NCI-H69 (cell line): ENCODE measurements at regions not wholly inside any gene's neighbourhood (a gene's known extent, or its start where the extent isn't known, plus 50 kb on each side); places are given as distances from the start of the nearest gene placed in this dataset.
"Not testable (repeated sequence)": the region's sequence is repeated elsewhere in the genome, so short reads cannot be mapped to it uniquely, and the experiment has no call there.

Experiments used
- DNase-seq: peaks from one replicate; lab custom pipeline; 2025; lab: John Stamatoyannopoulos, UW

DNA sequence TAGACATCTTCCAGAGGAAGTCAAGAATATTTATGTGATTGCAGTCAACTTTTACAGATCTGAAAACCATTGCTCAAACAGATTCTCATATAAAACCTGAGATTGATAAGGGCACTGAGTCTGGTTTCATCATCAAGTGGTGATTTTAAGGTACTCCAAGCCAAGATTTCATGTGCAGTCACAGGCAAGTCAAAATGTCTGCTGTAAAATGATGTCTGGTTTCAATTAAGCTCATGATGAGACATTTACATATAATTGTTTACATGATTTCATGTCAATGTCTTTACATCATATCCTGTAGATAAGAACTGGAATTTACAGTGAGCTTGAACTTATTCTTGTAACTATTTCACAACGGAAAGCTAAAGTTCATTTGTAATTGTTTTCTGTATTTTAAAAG, 1215.5 kb downstream of the ROBO2 start:
- DNase-seq: peak; percentile 2

DNA sequence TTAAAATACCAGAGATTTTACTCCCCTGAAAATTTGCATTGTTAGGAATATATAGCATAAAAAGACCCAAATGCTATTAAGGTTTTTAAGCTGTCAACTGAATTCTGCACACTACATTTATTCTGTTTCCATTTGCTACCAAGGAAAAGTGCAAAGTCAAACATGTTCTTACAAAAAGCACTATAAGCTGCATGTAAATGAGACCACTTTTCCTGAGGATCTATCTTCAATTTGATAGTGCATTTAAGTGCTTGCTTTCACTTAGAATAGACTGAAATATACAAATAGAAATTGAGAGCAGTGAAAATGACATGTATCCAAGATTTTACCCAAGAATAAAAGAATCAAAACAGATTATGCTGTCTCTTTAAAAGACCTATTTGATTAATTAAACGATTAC, 1216.2 kb downstream of the ROBO2 start:
- DNase-seq: no peak

DNA sequence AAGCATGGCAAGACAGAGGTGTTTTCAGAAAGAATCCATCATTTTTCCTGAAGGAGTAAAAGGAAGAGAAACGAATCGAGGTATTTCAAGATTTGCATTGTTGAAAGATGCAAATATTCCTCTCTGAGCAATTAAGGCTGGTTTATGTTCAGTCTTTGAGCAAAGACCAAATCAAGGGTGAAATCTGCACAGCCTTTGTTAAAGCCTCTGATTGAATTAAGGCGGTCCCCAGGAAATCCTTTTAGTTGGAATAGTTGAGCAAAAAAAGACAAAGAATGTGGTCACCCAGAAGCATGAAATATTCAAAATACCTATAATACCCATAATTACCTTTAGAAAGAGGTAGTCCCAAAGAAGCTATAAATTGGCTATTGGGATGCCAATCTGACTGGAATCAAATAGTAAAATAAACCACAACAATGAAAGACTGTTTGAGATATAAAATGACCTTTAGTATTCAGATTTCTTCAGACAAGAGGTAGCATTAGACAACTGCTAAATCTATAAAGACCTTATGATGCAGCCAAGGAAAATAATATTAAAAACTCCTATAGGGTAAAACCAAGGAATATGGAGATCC, 1218.1 kb downstream of the ROBO2 start:
- no peak for DNase-seq

DNA sequence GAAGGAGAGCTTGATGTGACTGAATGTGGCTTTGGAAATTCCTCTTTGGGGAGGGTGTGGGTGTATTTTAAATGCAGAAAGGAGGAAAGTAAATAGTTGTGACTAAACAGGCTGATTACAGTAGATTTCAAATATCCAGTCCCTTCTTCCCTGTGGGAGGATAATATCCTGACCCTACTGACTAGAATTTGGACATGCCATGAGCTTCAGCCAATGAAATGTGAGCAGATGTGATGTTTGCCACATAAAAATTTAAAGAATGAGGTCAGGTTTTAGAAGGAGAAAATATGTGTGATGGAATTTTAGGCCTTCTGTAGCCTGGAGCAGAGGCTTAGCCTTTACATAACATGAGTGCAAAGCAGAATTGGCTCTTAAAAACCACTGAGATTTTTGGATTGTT, 1218.9 kb downstream of the ROBO2 start:
- DNase-seq: no peak

DNA sequence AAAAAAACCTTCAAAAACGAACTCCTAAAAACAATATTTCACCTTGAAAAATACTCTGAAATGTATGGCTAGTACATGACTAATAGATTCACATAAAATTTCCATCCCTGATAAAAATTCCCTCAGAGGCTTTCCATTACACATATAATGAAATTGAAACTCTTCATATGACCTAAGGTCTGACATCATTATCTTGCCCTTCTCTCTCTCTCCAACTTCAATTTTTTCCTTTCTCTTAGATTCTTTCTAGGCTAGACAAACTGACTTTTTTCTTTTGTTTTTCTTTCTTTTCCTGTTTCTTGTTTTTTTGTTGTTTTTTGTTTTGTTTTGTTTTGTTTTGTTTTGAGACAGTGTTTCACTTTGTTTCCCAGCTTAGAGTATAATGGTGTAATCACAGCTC, 1220.5 kb downstream of the ROBO2 start:
- DNase-seq: no peak

DNA sequence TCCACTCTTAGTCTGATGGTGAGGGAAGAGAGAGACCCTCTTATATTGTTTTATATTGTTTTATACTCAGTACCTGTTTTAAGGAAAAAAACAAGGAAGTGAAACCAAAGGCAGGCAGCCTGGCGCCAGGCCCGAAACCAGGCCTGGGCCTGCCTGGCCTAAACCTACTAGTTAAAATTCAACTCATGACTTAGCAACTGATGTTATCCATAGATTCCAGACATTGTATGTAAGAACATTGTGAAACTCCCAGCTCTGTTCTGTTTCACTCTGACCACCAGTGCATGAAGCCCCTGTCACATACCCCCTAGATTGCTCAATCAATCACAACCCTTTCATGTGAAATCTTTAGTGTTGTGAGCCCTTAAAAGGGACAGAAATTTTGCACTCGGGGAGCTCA, 1226.7 kb downstream of the ROBO2 start:
- DNase-seq: not testable (repeated sequence)

DNA sequence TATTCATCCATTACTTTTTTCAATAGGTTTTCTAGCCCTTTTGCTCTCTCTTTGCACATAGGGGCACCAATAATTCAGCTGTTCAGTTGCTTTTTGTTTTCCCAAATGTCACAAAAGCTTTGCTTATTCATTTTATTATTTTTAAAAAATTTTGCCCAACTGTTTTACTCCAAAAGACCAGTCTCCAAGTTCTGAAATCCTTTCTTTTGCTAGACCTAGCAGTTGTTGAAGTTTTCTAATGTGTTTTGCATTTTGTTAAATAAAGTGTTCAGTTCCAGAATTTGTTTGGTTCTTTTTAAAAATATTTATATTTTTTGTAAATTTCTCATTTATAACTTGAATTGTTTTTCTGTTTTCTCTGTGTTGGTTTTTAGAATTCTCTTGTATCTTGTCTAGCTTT, 1227.3 kb downstream of the ROBO2 start:
- DNase-seq: no peak

DNA sequence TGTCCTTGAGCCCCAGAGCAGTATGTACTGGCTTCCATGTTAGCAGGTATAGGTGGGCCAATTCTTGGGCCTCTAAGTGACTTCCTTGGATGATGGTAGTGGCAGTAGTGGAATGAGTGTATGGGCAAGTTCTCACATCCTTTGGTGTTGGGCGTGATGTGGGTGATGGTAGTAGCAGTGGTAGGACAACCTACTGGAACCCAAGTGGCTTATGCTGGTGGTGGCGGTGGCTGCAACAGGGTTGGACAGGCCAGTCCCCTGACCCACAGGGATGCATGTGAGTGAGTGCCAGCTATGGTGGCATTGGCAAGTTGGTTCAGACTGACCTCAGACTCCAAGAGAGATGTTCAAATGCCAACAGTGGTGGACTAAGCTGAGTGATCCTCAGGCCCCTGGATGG, 1228.2 kb downstream of the ROBO2 start:
- no peak for DNase-seq

DNA sequence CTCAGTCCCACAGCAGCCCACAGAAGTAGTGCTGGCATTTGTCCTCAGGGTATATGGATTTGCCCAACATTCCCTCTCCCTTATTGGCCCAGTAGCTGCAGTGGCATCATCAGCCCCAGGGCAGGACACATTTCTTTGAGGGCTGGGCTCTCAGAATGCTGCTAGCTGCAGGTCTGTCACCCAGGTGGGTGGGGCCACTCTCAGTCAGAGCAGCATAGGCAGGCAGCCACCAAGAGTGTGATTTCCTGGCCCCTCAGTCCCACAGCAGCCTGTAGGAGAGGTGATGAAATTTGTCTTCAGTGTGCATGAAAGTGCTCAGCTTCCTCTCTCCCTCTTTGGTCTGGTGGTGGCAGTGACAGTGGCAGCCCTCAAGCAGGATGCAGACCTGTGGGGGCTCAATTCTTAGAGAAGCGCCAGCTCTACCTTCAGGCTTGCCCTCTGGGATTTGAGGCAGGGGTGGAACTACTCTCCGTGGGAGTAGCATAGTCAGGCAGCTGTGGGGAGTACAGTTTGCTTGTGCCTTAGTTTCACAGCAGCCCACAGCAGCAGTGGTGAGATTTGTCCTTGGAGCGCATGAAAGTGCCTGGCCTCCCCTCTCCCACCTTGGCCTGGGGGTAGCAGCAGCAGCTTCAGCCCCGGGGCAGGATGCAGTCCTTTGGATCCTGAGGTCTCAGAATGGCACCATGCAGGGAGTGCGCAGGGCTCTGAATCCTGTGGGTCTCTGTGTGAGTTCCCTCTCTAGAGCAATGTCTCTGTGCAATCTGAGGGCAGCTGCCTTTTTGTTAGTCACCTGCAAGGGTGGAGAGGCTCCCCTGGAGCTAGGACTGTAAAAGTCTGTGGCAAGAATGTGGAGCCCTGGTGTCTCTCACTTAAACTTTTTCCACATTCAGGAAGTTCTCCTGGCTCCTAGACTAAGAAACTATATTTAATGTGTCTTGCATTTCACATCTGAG, 1229.1 kb downstream of the ROBO2 start:
- DNase-seq: no peak

DNA sequence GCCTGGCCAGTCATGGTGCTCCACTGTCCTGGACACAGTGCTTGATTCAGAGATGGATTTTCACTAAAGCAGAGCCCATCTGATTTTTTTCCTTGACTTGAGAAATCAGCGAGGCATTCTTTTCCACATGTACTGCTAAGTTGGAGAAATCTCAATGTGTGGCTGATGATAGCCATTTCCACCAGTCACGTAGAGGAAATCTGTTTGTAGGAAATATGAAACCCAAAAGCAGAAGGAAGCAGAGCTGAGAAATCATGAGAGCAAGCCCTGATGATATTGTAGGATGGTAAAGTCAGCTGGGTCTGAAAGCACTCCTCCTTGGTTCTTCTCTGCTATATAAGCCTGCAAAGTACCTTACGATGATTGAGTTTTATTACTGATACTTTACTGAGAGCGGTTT, 1233.4 kb downstream of the ROBO2 start:
- DNase-seq: no peak

DNA sequence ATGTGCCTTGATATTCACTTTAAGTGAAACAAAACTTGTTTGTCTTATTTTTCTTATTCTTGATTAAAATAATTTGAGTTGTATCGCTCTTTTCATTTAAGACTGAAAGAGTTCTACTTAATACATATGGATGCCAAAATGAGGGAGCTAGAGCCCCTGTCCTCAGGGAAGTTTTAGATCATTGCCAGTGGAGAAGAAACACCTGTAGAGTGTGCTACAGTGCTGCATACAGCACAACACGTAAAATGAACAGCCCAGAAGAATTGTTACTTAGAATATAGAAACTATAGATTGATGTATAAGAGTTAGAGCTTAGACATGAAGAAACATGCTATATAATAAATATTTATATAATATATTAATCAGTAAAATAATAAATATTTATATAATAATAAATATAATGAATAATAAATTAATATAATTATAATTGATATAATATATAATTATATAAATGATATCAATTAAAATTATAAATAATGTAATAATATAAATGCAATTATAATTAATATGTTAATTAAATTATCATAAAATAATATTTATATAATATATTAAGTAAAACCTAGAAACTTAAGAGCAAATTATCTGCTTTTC, 1234.7 kb downstream of the ROBO2 start:
- DNase-seq: peak; percentile 18

DNA sequence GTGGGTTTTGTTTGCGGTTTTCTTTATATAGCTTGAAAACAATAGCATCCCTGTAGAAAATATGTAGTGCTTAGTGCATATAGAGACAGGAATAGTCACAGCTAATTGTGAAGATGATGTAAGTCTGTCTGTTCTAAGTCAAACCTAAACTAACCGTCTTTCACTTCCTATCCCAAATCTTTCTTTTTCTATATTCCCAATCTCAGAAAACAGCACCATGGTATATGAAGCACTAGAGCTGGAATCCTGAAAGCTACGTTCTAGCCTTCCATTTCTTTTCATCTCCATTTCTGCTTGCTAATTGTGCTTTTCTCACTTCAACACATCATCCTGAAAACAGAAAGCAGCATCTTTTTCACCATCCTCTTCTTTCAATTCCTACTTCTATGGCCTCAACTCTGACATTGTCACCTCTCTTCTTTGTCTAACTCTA, 1235.5 kb downstream of the ROBO2 start:
- DNase-seq: no peak

DNA sequence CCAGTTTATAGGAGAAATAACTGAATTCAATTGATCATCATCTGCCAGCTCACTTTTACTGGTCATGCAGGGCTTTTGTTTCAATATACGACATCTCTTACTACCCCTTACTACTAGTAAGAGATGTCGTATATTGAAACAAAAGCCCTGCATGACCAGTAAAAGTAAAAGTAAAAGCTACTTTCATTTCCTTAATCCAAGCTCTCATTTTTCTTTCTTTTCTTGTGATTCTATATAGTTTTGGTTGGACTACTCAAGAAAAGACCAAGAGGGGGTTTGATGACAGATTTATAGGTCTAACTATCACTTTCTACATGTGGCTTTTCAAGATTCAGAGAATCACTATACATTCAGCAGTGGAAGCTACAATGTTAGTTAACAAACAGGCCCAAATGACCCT, 1237.3 kb downstream of the ROBO2 start:
- no peak for DNase-seq

DNA sequence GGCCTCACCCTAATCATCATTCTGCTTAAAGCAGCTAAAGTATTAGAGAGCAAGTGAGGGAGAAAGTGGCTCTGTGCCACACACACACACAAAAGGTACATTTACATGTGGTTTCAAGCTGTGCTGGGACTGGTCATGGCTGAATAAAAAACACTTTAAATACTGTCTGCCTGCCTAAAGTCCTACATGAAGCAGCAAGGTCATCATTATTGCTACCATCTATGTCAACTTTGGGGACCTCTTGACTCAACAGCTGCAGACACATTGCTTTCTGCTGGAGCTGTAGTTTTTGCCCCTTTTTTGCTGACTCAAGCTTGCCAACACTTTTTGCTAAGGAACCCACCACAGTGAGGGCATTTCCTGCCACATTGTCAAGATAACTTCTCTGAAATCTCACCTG, 1237.9 kb downstream of the ROBO2 start:
- peak; percentile 59 for DNase-seq

DNA sequence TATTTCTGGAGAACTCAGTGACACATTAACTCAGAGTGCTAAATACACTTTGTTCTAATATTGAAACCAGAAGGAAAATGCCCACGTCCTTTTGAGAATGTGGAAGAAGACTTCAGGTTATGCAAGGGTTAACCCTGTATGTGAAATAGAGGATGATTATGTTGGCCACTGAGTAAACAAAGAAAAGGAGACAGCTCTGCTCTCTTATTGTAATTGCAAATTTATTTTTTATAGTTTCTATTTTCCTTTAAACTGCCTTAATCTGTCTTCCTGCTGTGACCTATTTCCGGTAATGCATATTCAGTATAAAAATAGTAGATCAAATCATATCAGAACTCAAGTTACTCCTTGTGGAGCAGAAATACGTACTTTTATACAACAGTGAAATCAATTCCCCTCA, 1239.2 kb downstream of the ROBO2 start:
- no peak for DNase-seq

DNA sequence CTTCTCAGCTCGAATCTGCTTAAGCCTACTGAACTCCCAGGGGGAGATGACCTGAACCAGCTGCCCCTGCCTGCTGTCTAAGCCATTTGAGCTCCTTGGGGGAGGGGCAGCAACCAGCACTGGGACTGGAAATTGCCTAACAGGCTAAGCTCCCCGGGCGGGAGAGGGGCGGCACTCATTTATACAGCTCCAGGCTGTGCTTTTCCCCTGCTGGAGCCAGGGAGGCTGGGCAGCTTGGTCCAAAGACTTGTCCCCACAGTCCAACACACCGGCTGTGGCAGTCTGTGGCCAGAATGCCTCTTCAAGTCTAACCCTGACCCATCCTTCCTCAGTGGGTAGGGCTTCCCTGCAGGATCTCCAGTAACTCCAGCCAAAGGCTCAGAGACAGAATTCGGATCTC, 1241.5 kb downstream of the ROBO2 start:
- no peak for DNase-seq

DNA sequence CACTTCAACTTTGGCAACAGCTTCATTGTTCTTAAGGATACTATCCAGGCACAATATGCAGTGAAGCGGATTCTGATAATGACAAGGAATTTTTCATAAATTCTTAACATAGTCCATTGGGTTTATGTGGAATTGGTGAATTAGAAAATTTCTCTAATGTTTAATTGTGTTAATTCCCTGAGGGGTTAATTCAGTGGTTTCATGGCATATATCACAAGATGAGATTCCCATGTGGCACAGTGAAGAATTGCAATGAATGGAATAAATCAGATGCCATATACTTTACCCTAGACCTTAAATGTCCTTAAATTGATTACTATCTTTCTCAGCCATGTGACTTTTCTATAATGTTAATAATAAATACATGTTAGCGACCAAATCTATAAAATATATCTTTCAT, 1244.1 kb downstream of the ROBO2 start:
- no peak for DNase-seq

DNA sequence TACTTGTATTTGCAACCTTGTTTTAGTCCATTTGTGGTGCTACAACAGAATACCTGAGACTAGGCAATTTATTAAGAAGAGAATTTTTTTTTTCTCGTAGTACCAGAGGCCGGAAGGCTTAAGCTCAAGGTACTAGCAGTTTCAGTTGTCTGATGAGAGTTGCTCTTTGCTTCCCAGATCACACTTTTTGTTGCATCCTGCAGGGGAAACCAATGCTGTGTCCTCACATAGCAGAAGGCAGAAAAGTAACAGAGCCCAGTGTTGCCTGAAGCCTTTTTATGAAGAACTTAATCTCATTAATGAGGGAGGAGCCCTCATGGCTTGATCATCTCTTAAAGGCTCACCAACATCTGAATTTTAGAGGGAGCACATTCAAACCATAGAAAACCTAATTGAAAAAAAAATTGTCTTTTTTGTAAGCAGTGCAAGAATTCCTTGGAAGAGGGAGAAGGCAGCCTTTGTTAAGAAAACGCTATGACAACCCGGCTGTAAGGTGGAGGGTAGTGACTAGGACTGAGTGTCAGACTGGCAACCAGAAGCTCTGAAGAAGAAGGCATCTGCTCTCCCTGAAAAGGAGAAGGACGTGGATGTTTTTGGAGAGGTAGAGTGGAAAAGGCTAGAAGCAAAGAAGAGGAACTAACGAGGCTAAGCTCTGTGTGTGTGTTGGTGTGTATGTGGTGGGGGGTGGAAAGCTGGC, 1245.3 kb downstream of the ROBO2 start:
- DNase-seq: no peak

DNA sequence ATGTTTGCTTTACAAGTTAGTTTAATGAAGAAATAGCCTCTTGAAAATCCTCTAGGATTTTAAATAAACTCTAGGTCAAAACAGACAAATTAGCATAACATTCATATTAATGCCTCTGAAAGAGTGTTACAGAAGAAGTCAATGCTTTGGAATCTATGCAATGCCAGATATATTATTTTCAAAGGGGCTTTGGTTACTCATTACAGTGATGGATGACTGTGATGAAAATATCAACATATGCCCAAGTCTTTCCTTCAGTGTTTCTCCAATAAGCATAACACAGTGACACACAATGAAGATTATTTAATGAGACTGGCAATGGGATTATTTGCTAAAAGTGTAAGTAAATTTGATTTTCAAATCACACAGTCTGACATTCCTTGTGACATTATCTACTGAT, 1247.2 kb downstream of the ROBO2 start:
- DNase-seq: no peak

DNA sequence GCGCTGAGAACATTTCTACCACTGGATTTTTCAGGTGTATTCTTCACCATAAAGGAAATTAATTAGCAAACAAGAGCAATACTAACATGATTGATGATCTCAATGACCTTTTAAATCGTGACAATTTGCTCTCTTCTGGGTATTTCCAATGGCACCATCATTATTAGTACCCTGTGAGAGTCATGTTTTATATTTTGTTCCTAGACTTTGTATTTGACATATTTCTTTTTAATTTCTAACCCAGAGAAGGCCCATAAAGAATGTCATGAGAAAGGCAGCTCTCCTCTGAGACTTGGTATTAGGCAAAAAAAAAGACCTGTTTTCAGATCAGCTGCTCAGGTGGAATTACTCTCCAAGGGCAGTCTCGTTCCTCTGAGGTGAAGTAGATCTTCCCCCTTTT, 1253.4 kb downstream of the ROBO2 start:
- DNase-seq: no peak

DNA sequence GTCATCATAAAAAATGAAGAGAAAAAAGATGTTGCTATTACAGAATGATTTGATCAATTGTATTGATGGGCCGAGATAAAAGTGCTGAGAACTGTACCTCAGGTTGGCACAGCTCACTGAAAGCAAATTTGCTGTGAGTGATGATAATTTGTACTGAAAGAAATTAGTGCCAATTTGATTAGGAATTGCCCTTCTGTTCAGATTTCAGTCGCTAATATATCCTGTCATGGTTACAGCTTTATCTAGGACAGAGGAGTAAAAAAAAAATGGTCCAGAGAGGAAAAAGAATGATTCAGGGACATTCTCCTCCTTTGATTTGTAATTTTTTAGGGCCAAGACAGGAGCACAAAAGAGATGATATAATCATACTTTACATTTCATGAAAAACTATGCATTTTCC, 1264.2 kb downstream of the ROBO2 start:
- no peak for DNase-seq

DNA sequence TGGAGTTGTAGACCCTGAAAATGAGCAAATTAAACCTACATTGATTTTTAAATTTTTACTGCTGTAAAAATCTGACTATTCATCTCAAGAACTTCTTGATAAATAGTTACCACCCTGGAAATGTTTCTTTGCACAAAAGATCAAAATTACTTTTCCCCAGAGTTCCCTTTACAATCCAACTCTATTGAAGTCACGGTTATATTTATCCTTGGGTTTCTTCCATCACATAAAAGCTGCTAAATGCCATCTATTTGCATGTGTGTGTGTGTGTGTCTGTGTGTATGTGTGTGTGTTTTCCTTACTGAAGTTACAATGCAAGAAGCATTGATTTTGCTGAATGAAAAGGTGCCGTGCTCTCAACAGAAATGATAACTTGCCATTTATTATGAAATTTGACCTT, 1273.0 kb downstream of the ROBO2 start:
- no peak for DNase-seq

DNA sequence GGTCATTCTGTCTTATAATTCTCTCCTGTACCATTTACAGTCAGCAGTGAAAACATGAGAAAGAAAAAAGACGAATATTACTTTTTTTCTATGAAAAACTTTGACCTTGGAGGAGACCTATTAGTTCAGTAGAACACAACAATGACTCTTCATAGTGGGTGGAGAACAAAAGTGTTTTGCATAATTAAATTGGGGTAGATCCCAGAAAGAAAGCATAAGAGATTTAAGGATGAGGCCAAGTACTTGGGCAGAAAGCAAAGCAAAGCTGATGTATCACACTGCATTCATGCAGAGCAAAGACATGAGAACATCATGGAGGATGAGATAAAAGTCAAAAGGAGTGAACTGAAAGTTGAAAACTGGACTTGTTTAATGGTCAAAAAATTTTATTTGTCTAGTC, 1273.4 kb downstream of the ROBO2 start:
- DNase-seq: no peak
